Transverse colon (tissue), 4 donors: ENCODE measurements at regions not wholly inside any gene's neighbourhood (a gene's known extent, or its start where the extent isn't known, plus 50 kb on each side); places are given as distances from the start of the nearest gene placed in this dataset.

ENCODE experiments used
- DNase-seq: peaks from one replicate; pipeline ENCODE4 v3.0.0-alpha.2; 2019
- H3K27ac ChIP-seq, 4 donors: fragments of 200-600 bp; sonication (generic); 2 replicates each; pipeline ENCODE4 v1.5.1; 2016 to 2018; ENCODE audit warnings: inconsistent platforms in 4 of 4
- H3K27me3 ChIP-seq: fragments of 200-600 bp; sonication (generic); 2 replicates; pipeline ENCODE4 v1.5.1; 2017; ENCODE audit warnings: inconsistent platforms
- H3K36me3 ChIP-seq, 4 donors: fragments of 200-600 bp; sonication (generic); 2 replicates each; pipeline ENCODE4 v1.5.1; 2017 to 2019; ENCODE audit warnings: inconsistent platforms in 4 of 4
- H3K4me1 ChIP-seq, 4 donors: fragments of 200-600 bp; sonication (generic); 2 replicates each; pipeline ENCODE4 v1.5.1; 2017 to 2020; ENCODE audit warnings: inconsistent platforms in 4 of 4
- H3K4me3 ChIP-seq, 4 donors: fragments of 200-600 bp; sonication (generic); 1 replicate in 1 of 4; 2 replicates in 3 of 4; pipeline versions ENCODE4 v1.5.1 to v1.6.1; 2017 to 2019; ENCODE audit warnings: inconsistent platforms in 4 of 4
- H3K9me3 ChIP-seq, 2 donors: fragments of 200-600 bp; sonication (generic); 2 replicates each; pipeline ENCODE4 v1.5.1; 2017 to 2019; ENCODE audit warnings: inconsistent platforms in 2 of 2
- CTCF ChIP-seq, 5 experiments: fragments of 200-600 bp in 3 of 5; fragments of 450-650 bp in 2 of 5; sonication (generic) in 3 of 5; IDR thresholded peaks; 1 replicate in 2 of 5; 2 replicates in 3 of 5; pipeline ENCODE4 v1.5.1; 2016 to 2017; ENCODE audit warnings: antibody characterized with exemption in 5 of 5, inconsistent platforms in 3 of 5, mild to moderate bottlenecking in 2 of 5, moderate library complexity in 1 of 5
- EP300 ChIP-seq: sonication (generic); formaldehyde crosslinking; IDR thresholded peaks from one replicate; pipeline ENCODE4 v1.6.1; 2017; ENCODE audit warnings: antibody characterized with exemption, low read depth
- POLR2A ChIP-seq: fragments of 450-650 bp; IDR thresholded peaks from one replicate; pipeline ENCODE4 v1.6.1; 2016; ENCODE audit warnings: antibody characterized with exemption, mild to moderate bottlenecking, moderate library complexity
- POLR2AphosphoS5 ChIP-seq, 3 donors: sonication (generic); formaldehyde crosslinking; IDR thresholded peaks; one replicate each; pipeline ENCODE4 v1.6.1; 2016; ENCODE audit warnings: antibody characterized with exemption in 3 of 3
- WGBS, 2 donors: methylation state at CpG; one replicate each; pipeline ENCODE4 v1.1.5; 2018; ENCODE audit warnings: low coverage in 1 of 2; 5-methylcytosine and 5-hydroxymethylcytosine counted together
- in situ Hi-C, 4 donors: fragments of 200-750 bp; cut with MboI; loops; one replicate each; pipeline versions ENCODE4 v1.15.0 to v1.15.1; 2017; ENCODE audit warnings: low sequenced_read_pairs in 3 of 4, low pct_ligation_motif_present in 1 of 4, low pct_unique_long_range_greater_than_20kb in 1 of 4
- intact Hi-C: fragments of 100-400 bp; cut with DNase I; formaldehyde crosslinking; loops from one replicate; pipeline ENCODE4 v1.15.1; 2023; ENCODE audit warnings: low total_unique reads

GRCh38 chr9:20084125-20084524 is 295.3 kb upstream of the SLC24A2 start:
- H3K27me3 ChIP-seq: no peaks in the 10 kb centered on the region
- DNase-seq: no peak
- intact Hi-C loops: no loop called here
- WGBS, 2 donors: 7 to 33% methylated on average over 1 to 2 of the region's 2 CpGs
- in situ Hi-C loops: no loop called here
- TF ChIP-seq POLR2A (no peak), EP300 (no peak), CTCF (IDR thresholded peaks at IDR 0.05) (no peak), POLR2AphosphoS5 (IDR thresholded peaks at IDR 0.05) (no peak)
- no peaks in the 10 kb centered on the region for H3K4me1 ChIP-seq
- H3K4me3 ChIP-seq: no peak overlapping the region
- H3K27ac ChIP-seq: no peak overlapping the region
- no peaks in the 10 kb centered on the region for H3K36me3 ChIP-seq
- H3K9me3 ChIP-seq: no peaks in the 10 kb centered on the region

GRCh38 chr9:20083390-20083789 is 294.6 kb upstream of the SLC24A2 start:
- DNase-seq: no peak
- Histone ChIP-seq H3K27me3 (no peaks in the 10 kb centered on the region), H3K36me3 (no peaks in the 10 kb centered on the region), H3K4me1 (no peaks in the 10 kb centered on the region), H3K4me3 (no peak overlapping the region), H3K9me3 (no peaks in the 10 kb centered on the region), H3K27ac (no peak overlapping the region)
- intact Hi-C loops: no loop called here
- no peak for TF ChIP-seq POLR2AphosphoS5 (IDR thresholded peaks at IDR 0.05)
- TF ChIP-seq POLR2A: no peak
- TF ChIP-seq CTCF (IDR thresholded peaks at IDR 0.05): no peak
- no peak for TF ChIP-seq EP300
- in situ Hi-C loops: no loop called here
- 87 to 88% methylated on average over 4 of the region's 4 CpGs for WGBS, 2 donors

GRCh38 chr9:20082831-20083230 is 294.0 kb upstream of the SLC24A2 start:
- Histone ChIP-seq H3K4me3 (no peak overlapping the region), H3K4me1 (no peaks in the 10 kb centered on the region), H3K27ac (no peak overlapping the region), H3K27me3 (no peaks in the 10 kb centered on the region), H3K9me3 (no peaks in the 10 kb centered on the region), H3K36me3 (no peaks in the 10 kb centered on the region)
- TF ChIP-seq POLR2AphosphoS5 (IDR thresholded peaks at IDR 0.05) (no peak), EP300 (no peak), CTCF (IDR thresholded peaks at IDR 0.05) (no peak), POLR2A (no peak)
- intact Hi-C loops (no loop called here), in situ Hi-C loops (no loop called here)
- DNase-seq: no peak
- WGBS, 2 donors: 74% methylated on average over 1 of the region's 1 CpG; no CpG with 5 or more reads in 1 of the 2 donors

GRCh38 chr9:20082406-20082805 is 293.6 kb upstream of the SLC24A2 start:
- no peaks in the 10 kb centered on the region for H3K9me3 ChIP-seq
- TF ChIP-seq CTCF (IDR thresholded peaks at IDR 0.05): no peak
- no peak for TF ChIP-seq POLR2AphosphoS5 (IDR thresholded peaks at IDR 0.05)
- no peak for TF ChIP-seq EP300
- TF ChIP-seq POLR2A: no peak
- in situ Hi-C loops: no loop called here
- intact Hi-C loops: no loop called here
- no peak overlapping the region for H3K4me3 ChIP-seq
- no peaks in the 10 kb centered on the region for H3K36me3 ChIP-seq
- no peaks in the 10 kb centered on the region for H3K27me3 ChIP-seq
- no peak for DNase-seq
- 86 to 90% methylated on average over 2 to 3 of the region's 3 CpGs for WGBS, 2 donors
- H3K27ac ChIP-seq: no peak overlapping the region
- H3K4me1 ChIP-seq: no peaks in the 10 kb centered on the region
